HCT116 (cell line): ENCODE measurements at regions not wholly inside any gene's neighbourhood (a gene's known extent, or its start where the extent isn't known, plus 50 kb on each side); places are given as distances from the start of the nearest gene placed in this dataset.

ENCODE experiments used
- CEBPB ChIP-seq: IDR thresholded peaks from 2 replicates; pipeline ENCODE4 v1.6.1; 2012; ENCODE audit warnings: low read depth
- CTCF ChIP-seq, 3 experiments: fragments of 200-600 bp in 1 of 3; sonication (generic) in 1 of 3; IDR thresholded peaks in 2 of 3; conservative IDR thresholded peaks in 1 of 3; 2 replicates each; pipeline ENCODE4 v1.5.1; 2012 to 2017; ENCODE audit warnings: low read depth in 2 of 3, low read length in 2 of 3, antibody characterized with exemption in 1 of 3, borderline replicate concordance in 1 of 3, control low read depth in 1 of 3, mild to moderate bottlenecking in 1 of 3, mixed read lengths in 1 of 3, mixed run types in 1 of 3, moderate library complexity in 1 of 3; ENCODE audit not compliant: insufficient read depth in 1 of 3
- EZH2 ChIP-seq: fragments of 200-600 bp; sonication (generic); IDR thresholded peaks from 2 replicates; pipeline ENCODE4 v1.6.1; 2017; ENCODE audit warnings: antibody characterized with exemption, mixed run types
- EZH2phosphoT487 ChIP-seq: fragments of 200-600 bp; IDR thresholded peaks from 2 replicates; pipeline ENCODE4 v1.6.1; 2018; ENCODE audit warnings: antibody characterized with exemption, borderline replicate concordance
- JUND ChIP-seq: IDR thresholded peaks from 2 replicates; pipeline ENCODE4 v1.6.1; 2012
- POLR2AphosphoS5 ChIP-seq: IDR thresholded peaks from 2 replicates; pipeline ENCODE4 v1.6.1; 2011; ENCODE audit warnings: mild to moderate bottlenecking, low read depth, low read length, moderate library complexity
- RAD21 ChIP-seq: IDR thresholded peaks from 2 replicates; pipeline ENCODE4 v1.6.1; 2012; ENCODE audit warnings: low read depth, mild to moderate bottlenecking
- REST ChIP-seq: IDR thresholded peaks from 2 replicates; pipeline ENCODE4 v1.6.1; 2012; ENCODE audit warnings: low read depth
- SP1 ChIP-seq: IDR thresholded peaks from 2 replicates; pipeline ENCODE4 v1.6.1; 2012; ENCODE audit warnings: low read depth
- TF ChIP-seq, protein P1 (sequence below): IDR thresholded peaks from 2 replicates; pipeline ENCODE4 v1.6.1; 2012

- TF ChIP-seq RAD21 = no peak
- TF ChIP-seq SP1 = no peak
- no peak for TF ChIP-seq CTCF (IDR thresholded peaks at IDR 0.05 in 2 of 3, conservative IDR thresholded peaks at IDR 0.05 in 1 of 3; ENCODE audit: borderline replicate concordance in 1 of 3, insufficient read depth in 1 of 3, low read depth in 2 of 3, low read length in 2 of 3)
- no peak for TF ChIP-seq REST
- no peak for TF ChIP-seq CEBPB
- TF ChIP-seq POLR2AphosphoS5 = no peak
- no peak for TF ChIP-seq JUND
- TF ChIP-seq EZH2 = no peak
- TF ChIP-seq, protein P1, sequence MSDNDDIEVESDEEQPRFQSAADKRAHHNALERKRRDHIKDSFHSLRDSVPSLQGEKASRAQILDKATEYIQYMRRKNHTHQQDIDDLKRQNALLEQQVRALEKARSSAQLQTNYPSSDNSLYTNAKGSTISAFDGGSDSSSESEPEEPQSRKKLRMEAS = no peak
- no peak for TF ChIP-seq EZH2phosphoT487
Measured at GRCh38 chr7:79833616-79834015, 301.0 kb upstream of the GNAI1 start.
